GM12878 (cell line): ENCODE measurements at regions not wholly inside any gene's neighbourhood (a gene's known extent, or its start where the extent isn't known, plus 50 kb on each side); places are given as distances from the start of the nearest gene placed in this dataset.

Experiments
- ATAC-seq: fragments of 200-7000 bp; cut with Tn5 transposase; 3 replicates; pipeline ENCODE4 v1.9.1; 2020; ENCODE audit warnings: mild to moderate bottlenecking, moderate library complexity
- BruUV-seq: library from RNA; stranded (reverse); fragments of 400-500 nt; replicated peaks from 2 replicates; lab custom pipeline; 2021; lab: Mats Ljungman, UMichigan
- CTCF ChIA-PET: fragments of 300-600 bp; sonication (Branson Sonifier 250); formaldehyde crosslinking; extraction: SDS; loops from one replicate; lab custom pipeline; 2021; ENCODE audit warnings: inconsistent platforms; lab: Yijun Ruan, JAX
- POLR2A ChIA-PET: fragments of 350-600 bp; formaldehyde crosslinking; extraction: SDS; loops from one replicate; lab custom pipeline; 2021; ENCODE audit warnings: inconsistent platforms; lab: Charles Lee
- RAD21 ChIA-PET: fragments of 300-600 bp; sonication (Branson Sonifier 250); formaldehyde crosslinking; loops from one replicate; lab custom pipeline; 2023; ENCODE audit warnings: antibody characterized with exemption; ENCODE audit not compliant: unreplicated experiment; lab: Charles Lee
- SMC1A ChIA-PET: fragments of 300-600 bp; sonication (Branson Sonifier 250); formaldehyde crosslinking; loops from one replicate; lab custom pipeline; 2023; ENCODE audit not compliant: unreplicated experiment, uncharacterized antibody; lab: Charles Lee
- DNase-seq: peaks from one replicate; pipeline ENCODE4 v3.0.0-alpha.2; 2011; ENCODE audit warnings: low read depth, low spot score
- FAIRE-seq: peaks from 3 replicates; lab custom pipeline; 2011; peaks lifted over from hg19 to GRCh38; lab: Jason Lieb, UNC
- H2AFZ ChIP-seq: 2 replicates; pipeline ENCODE4 v1.6.0; 2011; ENCODE audit warnings: low read depth, low read length, control low read depth; ENCODE audit not compliant: control insufficient read depth
- H3K27ac ChIP-seq: 2 replicates; pipeline ENCODE4 v1.5.1; 2011; ENCODE audit warnings: control low read depth; ENCODE audit not compliant: control insufficient read depth, insufficient read depth
- H3K27me3 ChIP-seq, 2 experiments: replicated peaks in 1 of 2; 2 replicates each; pipeline versions ENCODE4 v1.6.0 to v1.6.1; 2011; ENCODE audit warnings: low read length in 1 of 2; ENCODE audit not compliant: control insufficient read depth in 2 of 2, insufficient read depth in 2 of 2
- H3K36me3 ChIP-seq, 2 experiments: 2 replicates each; pipeline ENCODE4 v1.5.1; 2011; ENCODE audit warnings: low read length in 1 of 2; ENCODE audit not compliant: control insufficient read depth in 2 of 2, insufficient read depth in 2 of 2
- H3K4me1 ChIP-seq: 2 replicates; pipeline ENCODE4 v1.6.1; 2011; ENCODE audit warnings: mild to moderate bottlenecking, low read length, moderate library complexity, mixed read lengths; ENCODE audit not compliant: control insufficient read depth, insufficient read depth
- H3K4me2 ChIP-seq: 2 replicates; pipeline ENCODE4 v1.6.0; 2011; ENCODE audit warnings: control low read depth; ENCODE audit not compliant: control insufficient read depth, insufficient read depth
- H3K4me3 ChIP-seq: fragments of 200-600 bp; sonication (generic); 2 replicates; pipeline ENCODE4 v1.5.1; 2016
- H3K79me2 ChIP-seq: 2 replicates; pipeline ENCODE4 v1.6.0; 2011; ENCODE audit warnings: low read length; ENCODE audit not compliant: control insufficient read depth, insufficient read depth
- H3K9ac ChIP-seq: 2 replicates; pipeline ENCODE4 v1.8.0; 2011; ENCODE audit warnings: low read length, control low read depth, mixed read lengths; ENCODE audit not compliant: control insufficient read depth, insufficient read depth
- H3K9me3 ChIP-seq: replicated peaks from 3 replicates; pipeline ENCODE4 v1.5.1; 2011; ENCODE audit warnings: mild to moderate bottlenecking, low read length; ENCODE audit not compliant: control insufficient read depth, insufficient read depth
- H4K20me1 ChIP-seq: 2 replicates; pipeline ENCODE4 v1.6.0; 2011; ENCODE audit not compliant: control insufficient read depth, insufficient read depth
- ASH2L ChIP-seq: fragments of 300-600, 200-600 bp; sonication (generic); IDR thresholded peaks from 2 replicates; pipeline ENCODE4 v1.6.1; 2017; ENCODE audit warnings: low read depth, mild to moderate bottlenecking, borderline replicate concordance
- CEBPB ChIP-seq, 2 experiments: fragments of 150-350 bp in 1 of 2; IDR thresholded peaks; 2 replicates each; pipeline ENCODE4 v1.6.1; 2012 to 2014; ENCODE audit warnings: low read depth in 2 of 2, low read length in 2 of 2, borderline replicate concordance in 1 of 2, inconsistent platforms in 1 of 2
- CHD2 ChIP-seq: IDR thresholded peaks from 2 replicates; pipeline ENCODE4 v1.6.1; 2011; ENCODE audit warnings: low read depth, low read length, improper control_type of control experiment, borderline replicate concordance
- ETV6 ChIP-seq, 2 experiments: fragments of 450-650 bp in 1 of 2; IDR thresholded peaks in 1 of 2; conservative IDR thresholded peaks in 1 of 2; 2 replicates each; pipeline ENCODE4 v1.6.1; 2014; ENCODE audit warnings: antibody characterized with exemption in 1 of 2, borderline replicate concordance in 1 of 2, low read depth in 1 of 2, mild to moderate bottlenecking in 1 of 2, moderate library complexity in 1 of 2
- NBN ChIP-seq: fragments of 450-650 bp; IDR thresholded peaks from 2 replicates; pipeline ENCODE4 v1.6.1; 2016
- POLR2AphosphoS2 ChIP-seq: IDR thresholded peaks from 2 replicates; pipeline ENCODE4 v1.6.1; 2011; ENCODE audit warnings: low read depth, mild to moderate bottlenecking, low read length, improper control_type of control experiment, moderate library complexity
- POU2F2 ChIP-seq: IDR thresholded peaks from 3 replicates; pipeline ENCODE4 v1.6.1; 2011; ENCODE audit warnings: low read depth, mild to moderate bottlenecking, low read length, borderline replicate concordance
- RFX5 ChIP-seq: IDR thresholded peaks from 2 replicates; pipeline ENCODE4 v1.6.1; 2011; ENCODE audit warnings: low read depth, low read length, improper control_type of control experiment
- SMAD1 ChIP-seq: fragments of 450-650 bp; IDR thresholded peaks from 2 replicates; pipeline ENCODE4 v1.6.1; 2018; ENCODE audit warnings: mild to moderate bottlenecking, low read depth; ENCODE audit not compliant: partially characterized antibody
- SMARCA5 ChIP-seq: fragments of 450-650 bp; IDR thresholded peaks from 2 replicates; pipeline ENCODE4 v1.6.1; 2017; ENCODE audit warnings: mild to moderate bottlenecking
- SREBF1 ChIP-seq: IDR thresholded peaks from 2 replicates; pipeline ENCODE4 v1.6.1; 2012; ENCODE audit warnings: mild to moderate bottlenecking, low read length
- ZNF274 ChIP-seq: IDR thresholded peaks from one replicate; pipeline ENCODE4 v1.8.0; 2011; ENCODE audit not compliant: insufficient read length, insufficient read depth
- WGBS: methylation state at CpG from one replicate; pipeline ENCODE4 v1.1.6; 2016; ENCODE audit warnings: low lambda C conversion rate; ENCODE audit not compliant: insufficient replicate concordance, insufficient coverage; ENCODE audit errors: missing lambda C conversion rate; 5-methylcytosine and 5-hydroxymethylcytosine counted together
- in situ Hi-C: fragments of 300-500 bp; cut with MboI; formaldehyde crosslinking; loops from 9 replicates; pipeline ENCODE4 v1.14.3; 2018; ENCODE audit warnings: mixed read lengths
- intact Hi-C: fragments of 100-400 bp; cut with micrococcal nuclease; formaldehyde crosslinking; loops from one replicate; pipeline ENCODE4 v1.14.2; 2022; ENCODE audit not compliant: unreplicated experiment
- TF ChIP-seq, protein P1 (sequence below): fragments of 450-650 bp; IDR thresholded peaks from 2 replicates; pipeline ENCODE4 v1.6.1; 2017; ENCODE audit warnings: low read depth, mild to moderate bottlenecking, moderate library complexity
- TF ChIP-seq, protein P2 (sequence below): fragments of 450-650 bp; formaldehyde crosslinking; IDR thresholded peaks from 2 replicates; pipeline ENCODE4 v1.5.0; 2022; ENCODE audit warnings: mild to moderate bottlenecking, missing genetic modification characterization
- TF ChIP-seq, protein P3 (sequence below): IDR thresholded peaks from 2 replicates; pipeline ENCODE4 v1.6.1; 2012; ENCODE audit warnings: low read depth, low read length, improper control_type of control experiment

DNA sequence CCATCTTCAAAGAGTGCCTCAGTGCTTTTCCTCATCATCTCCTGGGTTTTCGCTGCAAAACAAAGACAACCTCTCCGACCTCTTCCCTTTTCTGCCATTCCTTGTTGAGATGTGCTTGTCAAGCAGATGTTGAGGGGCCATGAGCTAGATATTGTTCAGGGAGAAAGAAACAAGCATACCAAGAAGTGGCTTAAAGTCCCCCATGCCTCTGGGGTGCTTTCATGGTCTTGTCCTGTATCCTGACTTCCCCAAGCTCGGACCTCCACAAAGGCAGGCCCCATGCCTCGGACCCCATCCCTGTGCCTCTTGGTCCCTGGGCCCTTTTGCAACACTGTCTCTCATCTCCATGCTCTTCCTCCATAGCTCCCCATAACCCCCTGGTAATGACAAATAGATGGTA is 103.8 kb downstream of the C1orf94 start:
- TF ChIP-seq, protein P1, sequence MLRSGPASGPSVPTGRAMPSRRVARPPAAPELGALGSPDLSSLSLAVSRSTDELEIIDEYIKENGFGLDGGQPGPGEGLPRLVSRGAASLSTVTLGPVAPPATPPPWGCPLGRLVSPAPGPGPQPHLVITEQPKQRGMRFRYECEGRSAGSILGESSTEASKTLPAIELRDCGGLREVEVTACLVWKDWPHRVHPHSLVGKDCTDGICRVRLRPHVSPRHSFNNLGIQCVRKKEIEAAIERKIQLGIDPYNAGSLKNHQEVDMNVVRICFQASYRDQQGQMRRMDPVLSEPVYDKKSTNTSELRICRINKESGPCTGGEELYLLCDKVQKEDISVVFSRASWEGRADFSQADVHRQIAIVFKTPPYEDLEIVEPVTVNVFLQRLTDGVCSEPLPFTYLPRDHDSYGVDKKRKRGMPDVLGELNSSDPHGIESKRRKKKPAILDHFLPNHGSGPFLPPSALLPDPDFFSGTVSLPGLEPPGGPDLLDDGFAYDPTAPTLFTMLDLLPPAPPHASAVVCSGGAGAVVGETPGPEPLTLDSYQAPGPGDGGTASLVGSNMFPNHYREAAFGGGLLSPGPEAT = no peak
- TF ChIP-seq SMARCA5 (no peak), RFX5 (no peak), ASH2L (no peak), ETV6 (conservative IDR thresholded peaks at IDR 0.05 in 1 of 2, IDR thresholded peaks at IDR 0.05 in 1 of 2; ENCODE audit: borderline replicate concordance in 1 of 2, low read depth in 1 of 2) (no peak), POU2F2 (no peak), SREBF1 (no peak), CEBPB (IDR thresholded peaks at IDR 0.05; ENCODE audit: borderline replicate concordance in 1 of 2, low read depth in 2 of 2, low read length in 2 of 2) (no peak), ZNF274 (no peak), NBN (no peak), CHD2 (no peak), POLR2AphosphoS2 (no peak), SMAD1 (no peak)
- TF ChIP-seq, protein P2, sequence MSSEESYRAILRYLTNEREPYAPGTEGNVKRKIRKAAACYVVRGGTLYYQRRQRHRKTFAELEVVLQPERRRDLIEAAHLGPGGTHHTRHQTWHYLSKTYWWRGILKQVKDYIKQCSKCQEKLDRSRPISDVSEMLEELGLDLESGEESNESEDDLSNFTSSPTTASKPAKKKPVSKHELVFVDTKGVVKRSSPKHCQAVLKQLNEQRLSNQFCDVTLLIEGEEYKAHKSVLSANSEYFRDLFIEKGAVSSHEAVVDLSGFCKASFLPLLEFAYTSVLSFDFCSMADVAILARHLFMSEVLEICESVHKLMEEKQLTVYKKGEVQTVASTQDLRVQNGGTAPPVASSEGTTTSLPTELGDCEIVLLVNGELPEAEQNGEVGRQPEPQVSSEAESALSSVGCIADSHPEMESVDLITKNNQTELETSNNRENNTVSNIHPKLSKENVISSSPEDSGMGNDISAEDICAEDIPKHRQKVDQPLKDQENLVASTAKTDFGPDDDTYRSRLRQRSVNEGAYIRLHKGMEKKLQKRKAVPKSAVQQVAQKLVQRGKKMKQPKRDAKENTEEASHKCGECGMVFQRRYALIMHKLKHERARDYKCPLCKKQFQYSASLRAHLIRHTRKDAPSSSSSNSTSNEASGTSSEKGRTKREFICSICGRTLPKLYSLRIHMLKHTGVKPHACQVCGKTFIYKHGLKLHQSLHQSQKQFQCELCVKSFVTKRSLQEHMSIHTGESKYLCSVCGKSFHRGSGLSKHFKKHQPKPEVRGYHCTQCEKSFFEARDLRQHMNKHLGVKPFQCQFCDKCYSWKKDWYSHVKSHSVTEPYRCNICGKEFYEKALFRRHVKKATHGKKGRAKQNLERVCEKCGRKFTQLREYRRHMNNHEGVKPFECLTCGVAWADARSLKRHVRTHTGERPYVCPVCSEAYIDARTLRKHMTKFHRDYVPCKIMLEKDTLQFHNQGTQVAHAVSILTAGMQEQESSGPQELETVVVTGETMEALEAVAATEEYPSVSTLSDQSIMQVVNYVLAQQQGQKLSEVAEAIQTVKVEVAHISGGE = no peak
- TF ChIP-seq, protein P3, sequence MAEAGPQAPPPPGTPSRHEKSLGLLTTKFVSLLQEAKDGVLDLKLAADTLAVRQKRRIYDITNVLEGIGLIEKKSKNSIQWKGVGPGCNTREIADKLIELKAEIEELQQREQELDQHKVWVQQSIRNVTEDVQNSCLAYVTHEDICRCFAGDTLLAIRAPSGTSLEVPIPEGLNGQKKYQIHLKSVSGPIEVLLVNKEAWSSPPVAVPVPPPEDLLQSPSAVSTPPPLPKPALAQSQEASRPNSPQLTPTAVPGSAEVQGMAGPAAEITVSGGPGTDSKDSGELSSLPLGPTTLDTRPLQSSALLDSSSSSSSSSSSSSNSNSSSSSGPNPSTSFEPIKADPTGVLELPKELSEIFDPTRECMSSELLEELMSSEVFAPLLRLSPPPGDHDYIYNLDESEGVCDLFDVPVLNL = no peak
- TF ChIP-seq, all 136 proteins: peak for 0
- Histone ChIP-seq H3K27ac (no peak overlapping the region), H2AFZ (no peak overlapping the region), H3K4me3 (no peak overlapping the region), H3K27me3 (no peaks in the 10 kb centered on the region), H3K9ac (no peak overlapping the region), H4K20me1 (no peaks in the 10 kb centered on the region), H3K36me3 (no peaks in the 10 kb centered on the region), H3K79me2 (no peaks in the 10 kb centered on the region), H3K9me3 (no peaks in the 10 kb centered on the region), H3K4me2 (no peak overlapping the region), H3K4me1 (no peaks in the 10 kb centered on the region)
- ChIA-PET CTCF (no interaction called here), RAD21 (no interaction called here), POLR2A (interaction anchor here (0.6 kb wide), 1 partner anchor 106 kb away, joined by 4 read pairs; no protein-coding TSS in a partner anchor), SMC1A (no interaction called here)
- intact Hi-C loops (no loop called here), in situ Hi-C loops (no loop called here)
- ATAC-seq (no peak), DNase-seq (no peak), FAIRE-seq (no peak)
- BruUV-seq = no TSS peak
- WGBS = 0% methylated on average over 4 of the region's 4 CpGs
